Cardiac fibroblast (primary cell): ENCODE measurements at regions not wholly inside any gene's neighbourhood (a gene's known extent, or its start where the extent isn't known, plus 50 kb on each side); places are given as distances from the start of the nearest gene placed in this dataset.

Experiments
- DNase-seq, 2 donors: peaks; one replicate each; pipeline versions ENCODE4 v3.0.0 to v3.0.0-alpha.2; 2010; ENCODE audit warnings: low read depth in 2 of 2
- H3K4me3 ChIP-seq, 2 donors: replicated peaks in 1 of 2; 1 replicate in 1 of 2; 2 replicates in 1 of 2; pipeline ENCODE4 v1.5.1; 2011; ENCODE audit warnings: low read depth in 2 of 2, low read length in 2 of 2, mild to moderate bottlenecking in 2 of 2, moderate library complexity in 1 of 2
- TF ChIP-seq, protein P1 (sequence below): IDR thresholded peaks from one replicate; pipeline ENCODE4 v1.5.1; 2011; ENCODE audit warnings: low read depth, mild to moderate bottlenecking, low read length, inconsistent platforms

DNA sequence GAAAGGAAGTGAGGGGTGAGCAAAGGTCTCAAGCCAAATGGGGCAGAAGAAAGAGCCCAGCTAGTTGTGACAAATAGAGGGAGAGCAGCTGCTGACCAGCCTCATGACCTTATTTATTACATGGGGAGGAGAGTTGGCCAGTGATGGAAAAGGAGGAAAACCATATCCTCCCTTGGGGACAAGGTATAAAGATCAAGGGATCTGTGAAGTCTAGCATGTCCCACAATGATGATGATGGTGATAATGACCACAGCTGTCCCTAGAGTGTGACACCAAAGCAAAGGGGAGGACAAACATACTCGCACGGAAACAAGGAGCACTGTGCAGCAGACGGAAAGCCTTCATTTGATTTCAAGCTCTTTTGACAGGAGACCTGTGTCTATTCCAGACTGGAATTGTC is 190.4 kb upstream of the MCHR2 start:
- no peak overlapping the region for H3K4me3 ChIP-seq
- TF ChIP-seq, protein P1, sequence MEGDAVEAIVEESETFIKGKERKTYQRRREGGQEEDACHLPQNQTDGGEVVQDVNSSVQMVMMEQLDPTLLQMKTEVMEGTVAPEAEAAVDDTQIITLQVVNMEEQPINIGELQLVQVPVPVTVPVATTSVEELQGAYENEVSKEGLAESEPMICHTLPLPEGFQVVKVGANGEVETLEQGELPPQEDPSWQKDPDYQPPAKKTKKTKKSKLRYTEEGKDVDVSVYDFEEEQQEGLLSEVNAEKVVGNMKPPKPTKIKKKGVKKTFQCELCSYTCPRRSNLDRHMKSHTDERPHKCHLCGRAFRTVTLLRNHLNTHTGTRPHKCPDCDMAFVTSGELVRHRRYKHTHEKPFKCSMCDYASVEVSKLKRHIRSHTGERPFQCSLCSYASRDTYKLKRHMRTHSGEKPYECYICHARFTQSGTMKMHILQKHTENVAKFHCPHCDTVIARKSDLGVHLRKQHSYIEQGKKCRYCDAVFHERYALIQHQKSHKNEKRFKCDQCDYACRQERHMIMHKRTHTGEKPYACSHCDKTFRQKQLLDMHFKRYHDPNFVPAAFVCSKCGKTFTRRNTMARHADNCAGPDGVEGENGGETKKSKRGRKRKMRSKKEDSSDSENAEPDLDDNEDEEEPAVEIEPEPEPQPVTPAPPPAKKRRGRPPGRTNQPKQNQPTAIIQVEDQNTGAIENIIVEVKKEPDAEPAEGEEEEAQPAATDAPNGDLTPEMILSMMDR: no peak
- no peak for DNase-seq

DNA sequence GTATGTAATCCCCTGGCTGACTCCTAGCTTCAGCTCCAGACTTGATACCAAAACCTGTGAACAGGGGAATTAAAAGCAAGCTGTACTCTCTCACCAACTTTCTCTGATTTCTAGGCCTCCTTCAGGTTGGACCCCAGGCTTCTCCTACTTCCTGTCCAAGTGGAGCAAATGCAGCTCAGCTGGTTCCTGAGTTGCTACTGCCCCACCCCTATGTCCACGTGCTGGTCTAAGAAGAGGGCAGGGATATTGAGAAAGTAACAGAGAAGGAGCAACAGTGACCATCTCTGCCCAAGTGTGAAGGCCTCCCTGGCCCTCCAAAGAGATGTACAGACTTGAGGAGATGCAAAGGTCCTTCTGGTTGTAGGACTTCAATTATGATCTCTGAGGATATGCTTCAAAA is 188.3 kb upstream of the MCHR2 start:
- no peak overlapping the region for H3K4me3 ChIP-seq
- no peak for DNase-seq
- TF ChIP-seq, protein P1: no peak

- TF ChIP-seq, protein P1: no peak
These were observed 187.3 kb upstream of the MCHR2 start for GRCh38 chr6:100181309-100181708.

DNA sequence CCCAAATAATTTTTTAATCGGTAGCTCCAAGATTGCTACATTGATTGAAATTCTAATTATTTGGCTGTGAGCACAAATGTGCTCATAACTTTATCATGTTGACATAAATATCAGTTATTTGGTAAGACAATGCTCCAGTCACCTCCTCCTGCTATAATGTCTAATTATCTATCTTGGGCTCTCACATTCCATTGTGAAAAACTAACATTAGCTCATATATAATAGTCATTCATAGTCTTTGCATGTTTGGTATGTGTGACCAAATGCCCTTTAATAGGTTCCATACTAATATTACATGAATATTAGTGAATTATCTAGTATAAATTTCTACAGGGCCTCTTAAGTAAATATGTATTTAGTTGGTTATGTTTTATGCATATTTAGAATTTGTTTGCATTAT is 185.6 kb upstream of the MCHR2 start:
- TF ChIP-seq, protein P1: no peak
- no peak overlapping the region for H3K4me3 ChIP-seq
- DNase-seq: no peak

More at GRCh38 chr6:100181309-100181708, 187.3 kb upstream of the MCHR2 start:
- no peak for DNase-seq
- H3K4me3 ChIP-seq: no peak overlapping the region

DNA sequence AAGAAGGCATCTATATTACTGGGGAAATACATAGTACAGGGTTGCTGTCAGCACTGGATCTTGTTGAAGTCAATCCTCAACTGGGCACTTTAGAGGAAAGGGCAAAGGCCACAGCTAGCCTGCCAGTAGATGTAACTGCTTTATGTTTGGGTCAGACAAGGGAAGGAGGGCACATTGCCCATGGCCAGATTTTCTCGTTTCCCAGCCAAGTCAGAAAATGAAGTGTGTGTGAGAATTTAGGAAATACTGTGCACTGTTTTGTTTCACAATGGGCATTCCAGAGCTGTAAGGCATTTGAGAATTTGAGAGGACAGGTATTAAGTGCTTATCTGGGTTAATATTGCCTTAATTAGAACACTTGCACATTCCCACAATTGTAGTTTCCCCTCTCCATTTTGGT is 183.9 kb upstream of the MCHR2 start:
- DNase-seq: peak; percentile 7 to 69
- no peak overlapping the region for H3K4me3 ChIP-seq
- TF ChIP-seq, protein P1: no peak

GRCh38 chr6:100176951-100177710 is 183.1 kb upstream of the MCHR2 start:
- TF ChIP-seq, protein P1: no peak
- H3K4me3 ChIP-seq: no peak overlapping the region
- DNase-seq: no peak
